GM12878 (cell line): ENCODE measurements at regions not wholly inside any gene's neighbourhood (a gene's known extent, or its start where the extent isn't known, plus 50 kb on each side); places are given as distances from the start of the nearest gene placed in this dataset.

Experiments
- ATAC-seq: fragments of 200-7000 bp; cut with Tn5 transposase; 3 replicates; pipeline ENCODE4 v1.9.1; 2020; ENCODE audit warnings: mild to moderate bottlenecking, moderate library complexity
- BruUV-seq: library from RNA; stranded (reverse); fragments of 400-500 nt; replicated peaks from 2 replicates; lab custom pipeline; 2021; lab: Mats Ljungman, UMichigan
- CTCF ChIA-PET: fragments of 300-600 bp; sonication (Branson Sonifier 250); formaldehyde crosslinking; extraction: SDS; loops from one replicate; lab custom pipeline; 2021; ENCODE audit warnings: inconsistent platforms; lab: Yijun Ruan, JAX
- POLR2A ChIA-PET: fragments of 350-600 bp; formaldehyde crosslinking; extraction: SDS; loops from one replicate; lab custom pipeline; 2021; ENCODE audit warnings: inconsistent platforms; lab: Charles Lee
- RAD21 ChIA-PET: fragments of 300-600 bp; sonication (Branson Sonifier 250); formaldehyde crosslinking; loops from one replicate; lab custom pipeline; 2023; ENCODE audit warnings: antibody characterized with exemption; ENCODE audit not compliant: unreplicated experiment; lab: Charles Lee
- SMC1A ChIA-PET: fragments of 300-600 bp; sonication (Branson Sonifier 250); formaldehyde crosslinking; loops from one replicate; lab custom pipeline; 2023; ENCODE audit not compliant: unreplicated experiment, uncharacterized antibody; lab: Charles Lee
- DNase-seq: peaks from one replicate; pipeline ENCODE4 v3.0.0-alpha.2; 2011; ENCODE audit warnings: low read depth, low spot score
- FAIRE-seq: peaks from 3 replicates; lab custom pipeline; 2011; peaks lifted over from hg19 to GRCh38; lab: Jason Lieb, UNC
- H2AFZ ChIP-seq: 2 replicates; pipeline ENCODE4 v1.6.0; 2011; ENCODE audit warnings: low read depth, low read length, control low read depth; ENCODE audit not compliant: control insufficient read depth
- H3K27ac ChIP-seq: 2 replicates; pipeline ENCODE4 v1.5.1; 2011; ENCODE audit warnings: control low read depth; ENCODE audit not compliant: control insufficient read depth, insufficient read depth
- H3K27me3 ChIP-seq, 2 experiments: replicated peaks in 1 of 2; 2 replicates each; pipeline versions ENCODE4 v1.6.0 to v1.6.1; 2011; ENCODE audit warnings: low read length in 1 of 2; ENCODE audit not compliant: control insufficient read depth in 2 of 2, insufficient read depth in 2 of 2
- H3K36me3 ChIP-seq, 2 experiments: 2 replicates each; pipeline ENCODE4 v1.5.1; 2011; ENCODE audit warnings: low read length in 1 of 2; ENCODE audit not compliant: control insufficient read depth in 2 of 2, insufficient read depth in 2 of 2
- H3K4me1 ChIP-seq: 2 replicates; pipeline ENCODE4 v1.6.1; 2011; ENCODE audit warnings: mild to moderate bottlenecking, low read length, moderate library complexity, mixed read lengths; ENCODE audit not compliant: control insufficient read depth, insufficient read depth
- H3K4me2 ChIP-seq: 2 replicates; pipeline ENCODE4 v1.6.0; 2011; ENCODE audit warnings: control low read depth; ENCODE audit not compliant: control insufficient read depth, insufficient read depth
- H3K4me3 ChIP-seq: fragments of 200-600 bp; sonication (generic); 2 replicates; pipeline ENCODE4 v1.5.1; 2016
- H3K79me2 ChIP-seq: 2 replicates; pipeline ENCODE4 v1.6.0; 2011; ENCODE audit warnings: low read length; ENCODE audit not compliant: control insufficient read depth, insufficient read depth
- H3K9ac ChIP-seq: 2 replicates; pipeline ENCODE4 v1.8.0; 2011; ENCODE audit warnings: low read length, control low read depth, mixed read lengths; ENCODE audit not compliant: control insufficient read depth, insufficient read depth
- H3K9me3 ChIP-seq: replicated peaks from 3 replicates; pipeline ENCODE4 v1.5.1; 2011; ENCODE audit warnings: mild to moderate bottlenecking, low read length; ENCODE audit not compliant: control insufficient read depth, insufficient read depth
- H4K20me1 ChIP-seq: 2 replicates; pipeline ENCODE4 v1.6.0; 2011; ENCODE audit not compliant: control insufficient read depth, insufficient read depth
- ATF7 ChIP-seq: fragments of 450-650 bp; IDR thresholded peaks from 2 replicates; pipeline ENCODE4 v1.6.1; 2016; ENCODE audit warnings: low read depth, mild to moderate bottlenecking
- BACH1 ChIP-seq: fragments of 450-650 bp; IDR thresholded peaks from 2 replicates; pipeline ENCODE4 v1.6.1; 2017; ENCODE audit warnings: mild to moderate bottlenecking, borderline replicate concordance
- CBFB ChIP-seq: IDR thresholded peaks from 2 replicates; pipeline ENCODE4 v1.6.1; 2016; ENCODE audit warnings: antibody characterized with exemption, low read depth
- FOS ChIP-seq: IDR thresholded peaks from 3 replicates; pipeline ENCODE4 v1.6.1; 2011; ENCODE audit warnings: borderline replicate concordance; ENCODE audit not compliant: insufficient read length; ENCODE audit errors: extremely low read depth
- FOXK2 ChIP-seq: fragments of 450-650 bp; IDR thresholded peaks from 2 replicates; pipeline ENCODE4 v1.6.1; 2017; ENCODE audit warnings: mild to moderate bottlenecking, moderate library complexity
- MLLT1 ChIP-seq: fragments of 450-650 bp; IDR thresholded peaks from 2 replicates; pipeline ENCODE4 v1.6.1; 2016; ENCODE audit warnings: mild to moderate bottlenecking
- NFYA ChIP-seq: IDR thresholded peaks from 2 replicates; pipeline ENCODE4 v1.6.1; 2011; ENCODE audit warnings: low read depth, mild to moderate bottlenecking, low read length, improper control_type of control experiment, borderline replicate concordance
- NR2F1 ChIP-seq: fragments of 450-650 bp; conservative IDR thresholded peaks from 2 replicates; pipeline ENCODE4 v1.6.1; 2017; ENCODE audit warnings: mild to moderate bottlenecking
- PAX5 ChIP-seq: IDR thresholded peaks from 2 replicates; pipeline ENCODE4 v1.6.1; 2011; ENCODE audit warnings: low read depth, low read length, borderline replicate concordance
- RAD21 ChIP-seq: IDR thresholded peaks from 2 replicates; pipeline ENCODE4 v1.6.1; 2011; ENCODE audit warnings: mild to moderate bottlenecking, low read depth, low read length, moderate library complexity; ENCODE audit not compliant: insufficient read depth
- SMC3 ChIP-seq: IDR thresholded peaks from 2 replicates; pipeline ENCODE4 v1.6.1; 2011; ENCODE audit warnings: low read length, improper control_type of control experiment, borderline replicate concordance
- ZBED1 ChIP-seq: IDR thresholded peaks from 2 replicates; pipeline ENCODE4 v1.6.1; 2016; ENCODE audit warnings: borderline replicate concordance
- ZNF207 ChIP-seq: fragments of 450-650 bp; IDR thresholded peaks from 2 replicates; pipeline ENCODE4 v1.6.1; 2014; ENCODE audit warnings: antibody characterized with exemption, mild to moderate bottlenecking, borderline replicate concordance
- WGBS: methylation state at CpG from one replicate; pipeline ENCODE4 v1.1.6; 2016; ENCODE audit warnings: low lambda C conversion rate; ENCODE audit not compliant: insufficient replicate concordance, insufficient coverage; ENCODE audit errors: missing lambda C conversion rate; 5-methylcytosine and 5-hydroxymethylcytosine counted together
- in situ Hi-C: fragments of 300-500 bp; cut with MboI; formaldehyde crosslinking; loops from 9 replicates; pipeline ENCODE4 v1.14.3; 2018; ENCODE audit warnings: mixed read lengths
- intact Hi-C: fragments of 100-400 bp; cut with micrococcal nuclease; formaldehyde crosslinking; loops from one replicate; pipeline ENCODE4 v1.14.2; 2022; ENCODE audit not compliant: unreplicated experiment
- TF ChIP-seq, protein P1 (sequence below): IDR thresholded peaks from 2 replicates; pipeline ENCODE4 v1.6.1; 2012; ENCODE audit warnings: mild to moderate bottlenecking, low read depth, low read length
- TF ChIP-seq, protein P2 (sequence below): IDR thresholded peaks from 2 replicates; pipeline ENCODE4 v1.6.1; 2012; ENCODE audit warnings: low read depth, low read length, improper control_type of control experiment
- TF ChIP-seq, protein P3 (sequence below): IDR thresholded peaks from 2 replicates; pipeline ENCODE4 v1.6.1; 2011; ENCODE audit warnings: low read depth, low read length, improper control_type of control experiment, borderline replicate concordance
- TF ChIP-seq, protein P4 (sequence below): fragments of 450-650 bp; IDR thresholded peaks from 2 replicates; pipeline ENCODE4 v1.6.1; 2014; ENCODE audit warnings: mild to moderate bottlenecking

DNA sequence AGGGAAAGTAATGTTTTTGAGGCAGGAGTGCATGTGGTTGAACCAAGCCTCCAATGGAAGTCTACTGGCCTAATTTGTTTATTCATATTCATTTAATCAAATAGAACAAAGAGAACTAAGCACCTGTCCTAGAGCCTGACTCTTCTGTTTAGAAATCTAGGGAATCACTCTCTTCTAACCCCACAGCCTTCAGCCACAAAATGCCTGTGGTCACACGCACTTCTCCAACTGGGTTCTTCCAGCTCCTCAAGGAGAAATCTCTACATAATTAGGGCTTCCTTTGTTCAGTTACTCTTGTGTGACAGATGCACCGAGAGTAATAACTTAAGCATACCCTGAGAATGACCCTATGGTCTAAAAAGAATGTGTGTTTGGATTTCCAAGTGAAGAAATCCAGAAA is 133.7 kb upstream of the NAMPT start:
- intact Hi-C loops, result no loop called here
- H3K4me1 ChIP-seq, result no peaks in the 10 kb centered on the region
- ChIA-PET CTCF (no interaction called here), SMC1A (interaction anchor here (1.0 kb wide), 1 partner anchor 25 kb away, joined by 3 read pairs; no protein-coding TSS in a partner anchor), POLR2A (no interaction called here), RAD21 (no interaction called here)
- FAIRE-seq (no peak), DNase-seq (no peak), ATAC-seq (no peak)
- no peaks in the 10 kb centered on the region for H3K36me3 ChIP-seq
- H3K79me2 ChIP-seq, result no peaks in the 10 kb centered on the region
- H4K20me1 ChIP-seq, result no peaks in the 10 kb centered on the region
- H3K27me3 ChIP-seq, result no peaks in the 10 kb centered on the region
- no TSS peak for BruUV-seq
- in situ Hi-C loops, result no loop called here
- H3K9me3 ChIP-seq, result peaks cover 3% of the 10 kb centered on the region; the same call in 2 of the 3 replicates
- no peak overlapping the region for H3K9ac ChIP-seq
- H3K27ac ChIP-seq, result no peak overlapping the region
- H3K4me2 ChIP-seq, result no peak overlapping the region
- 38% methylated on average over 2 of the region's 2 CpGs for WGBS
- H2AFZ ChIP-seq, result no peak overlapping the region
- H3K4me3 ChIP-seq, result no peak overlapping the region
- TF ChIP-seq FOXK2 (no peak), FOS (no peak), NR2F1 (no peak), CBFB (no peak), MLLT1 (no peak), SMC3 (no peak), ATF7 (no peak), NFYA (no peak), ZNF207 (no peak), PAX5 (no peak), ZBED1 (no peak), BACH1 (no peak), RAD21 (no peak)
- TF ChIP-seq, protein P1, sequence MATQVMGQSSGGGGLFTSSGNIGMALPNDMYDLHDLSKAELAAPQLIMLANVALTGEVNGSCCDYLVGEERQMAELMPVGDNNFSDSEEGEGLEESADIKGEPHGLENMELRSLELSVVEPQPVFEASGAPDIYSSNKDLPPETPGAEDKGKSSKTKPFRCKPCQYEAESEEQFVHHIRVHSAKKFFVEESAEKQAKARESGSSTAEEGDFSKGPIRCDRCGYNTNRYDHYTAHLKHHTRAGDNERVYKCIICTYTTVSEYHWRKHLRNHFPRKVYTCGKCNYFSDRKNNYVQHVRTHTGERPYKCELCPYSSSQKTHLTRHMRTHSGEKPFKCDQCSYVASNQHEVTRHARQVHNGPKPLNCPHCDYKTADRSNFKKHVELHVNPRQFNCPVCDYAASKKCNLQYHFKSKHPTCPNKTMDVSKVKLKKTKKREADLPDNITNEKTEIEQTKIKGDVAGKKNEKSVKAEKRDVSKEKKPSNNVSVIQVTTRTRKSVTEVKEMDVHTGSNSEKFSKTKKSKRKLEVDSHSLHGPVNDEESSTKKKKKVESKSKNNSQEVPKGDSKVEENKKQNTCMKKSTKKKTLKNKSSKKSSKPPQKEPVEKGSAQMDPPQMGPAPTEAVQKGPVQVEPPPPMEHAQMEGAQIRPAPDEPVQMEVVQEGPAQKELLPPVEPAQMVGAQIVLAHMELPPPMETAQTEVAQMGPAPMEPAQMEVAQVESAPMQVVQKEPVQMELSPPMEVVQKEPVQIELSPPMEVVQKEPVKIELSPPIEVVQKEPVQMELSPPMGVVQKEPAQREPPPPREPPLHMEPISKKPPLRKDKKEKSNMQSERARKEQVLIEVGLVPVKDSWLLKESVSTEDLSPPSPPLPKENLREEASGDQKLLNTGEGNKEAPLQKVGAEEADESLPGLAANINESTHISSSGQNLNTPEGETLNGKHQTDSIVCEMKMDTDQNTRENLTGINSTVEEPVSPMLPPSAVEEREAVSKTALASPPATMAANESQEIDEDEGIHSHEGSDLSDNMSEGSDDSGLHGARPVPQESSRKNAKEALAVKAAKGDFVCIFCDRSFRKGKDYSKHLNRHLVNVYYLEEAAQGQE, result no peak
- TF ChIP-seq, protein P2, sequence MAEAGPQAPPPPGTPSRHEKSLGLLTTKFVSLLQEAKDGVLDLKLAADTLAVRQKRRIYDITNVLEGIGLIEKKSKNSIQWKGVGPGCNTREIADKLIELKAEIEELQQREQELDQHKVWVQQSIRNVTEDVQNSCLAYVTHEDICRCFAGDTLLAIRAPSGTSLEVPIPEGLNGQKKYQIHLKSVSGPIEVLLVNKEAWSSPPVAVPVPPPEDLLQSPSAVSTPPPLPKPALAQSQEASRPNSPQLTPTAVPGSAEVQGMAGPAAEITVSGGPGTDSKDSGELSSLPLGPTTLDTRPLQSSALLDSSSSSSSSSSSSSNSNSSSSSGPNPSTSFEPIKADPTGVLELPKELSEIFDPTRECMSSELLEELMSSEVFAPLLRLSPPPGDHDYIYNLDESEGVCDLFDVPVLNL, result no peak
- TF ChIP-seq, protein P3, sequence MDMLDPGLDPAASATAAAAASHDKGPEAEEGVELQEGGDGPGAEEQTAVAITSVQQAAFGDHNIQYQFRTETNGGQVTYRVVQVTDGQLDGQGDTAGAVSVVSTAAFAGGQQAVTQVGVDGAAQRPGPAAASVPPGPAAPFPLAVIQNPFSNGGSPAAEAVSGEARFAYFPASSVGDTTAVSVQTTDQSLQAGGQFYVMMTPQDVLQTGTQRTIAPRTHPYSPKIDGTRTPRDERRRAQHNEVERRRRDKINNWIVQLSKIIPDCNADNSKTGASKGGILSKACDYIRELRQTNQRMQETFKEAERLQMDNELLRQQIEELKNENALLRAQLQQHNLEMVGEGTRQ, result no peak
- TF ChIP-seq, protein P4, sequence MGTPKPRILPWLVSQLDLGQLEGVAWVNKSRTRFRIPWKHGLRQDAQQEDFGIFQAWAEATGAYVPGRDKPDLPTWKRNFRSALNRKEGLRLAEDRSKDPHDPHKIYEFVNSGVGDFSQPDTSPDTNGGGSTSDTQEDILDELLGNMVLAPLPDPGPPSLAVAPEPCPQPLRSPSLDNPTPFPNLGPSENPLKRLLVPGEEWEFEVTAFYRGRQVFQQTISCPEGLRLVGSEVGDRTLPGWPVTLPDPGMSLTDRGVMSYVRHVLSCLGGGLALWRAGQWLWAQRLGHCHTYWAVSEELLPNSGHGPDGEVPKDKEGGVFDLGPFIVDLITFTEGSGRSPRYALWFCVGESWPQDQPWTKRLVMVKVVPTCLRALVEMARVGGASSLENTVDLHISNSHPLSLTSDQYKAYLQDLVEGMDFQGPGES, result no peak
